ENCODE measurements at regions not wholly inside any gene's neighbourhood (a gene's known extent, or its start where the extent isn't known, plus 50 kb on each side); places are given as distances from the start of the nearest gene placed in this dataset.
"Not testable (repeated sequence)": the region's sequence is repeated elsewhere in the genome, so short reads cannot be mapped to it uniquely, and the experiment has no call there.

- H3K4me3 ChIP-seq (ENCODE audit: low read depth in 1 of 2, low read length in 2 of 2), result no peak overlapping the region
- H3K27me3 ChIP-seq (ENCODE audit: control insufficient read depth in 1 of 2, insufficient read depth in 2 of 2, low read length in 2 of 2), result no peaks in the 10 kb centered on the region
- H3K36me3 ChIP-seq (ENCODE audit: control insufficient read depth in 1 of 2, insufficient read depth in 2 of 2, low read length in 2 of 2), result no peaks in the 10 kb centered on the region
- H3K27ac ChIP-seq (ENCODE audit: low read depth, low read length), result no peak overlapping the region
- no peak overlapping the region for H3K9ac ChIP-seq (ENCODE audit: low read depth in 1 of 2, low read length in 2 of 2)
- no peaks in the 10 kb centered on the region for H3K4me1 ChIP-seq (ENCODE audit: control insufficient read depth in 1 of 2, insufficient read depth in 2 of 2, low read length in 2 of 2)
- H3K9me3 ChIP-seq (ENCODE audit: control insufficient read depth in 1 of 2, low read length in 2 of 2), result no peaks in the 10 kb centered on the region
Observed at GRCh38 chr4:155592179-155592937, 74.3 kb upstream of the GUCY1A1 start.

GRCh38 chr4:155591738-155592143 is 74.9 kb upstream of the GUCY1A1 start:
- no peak overlapping the region for H3K9ac ChIP-seq (ENCODE audit: low read depth in 1 of 2, low read length in 2 of 2)
- no peak overlapping the region for H3K4me3 ChIP-seq (ENCODE audit: low read depth in 1 of 2, low read length in 2 of 2)
- H3K9me3 ChIP-seq (ENCODE audit: control insufficient read depth in 1 of 2, low read length in 2 of 2), result no peaks in the 10 kb centered on the region
- no peaks in the 10 kb centered on the region for H3K36me3 ChIP-seq (ENCODE audit: control insufficient read depth in 1 of 2, insufficient read depth in 2 of 2, low read length in 2 of 2)
- no peaks in the 10 kb centered on the region for H3K4me1 ChIP-seq (ENCODE audit: control insufficient read depth in 1 of 2, insufficient read depth in 2 of 2, low read length in 2 of 2)
- no peaks in the 10 kb centered on the region for H3K27me3 ChIP-seq (ENCODE audit: control insufficient read depth in 1 of 2, insufficient read depth in 2 of 2, low read length in 2 of 2)
- H3K27ac ChIP-seq (ENCODE audit: low read depth, low read length), result no peak overlapping the region

GRCh38 chr4:155590796-155591585 is 75.7 kb upstream of the GUCY1A1 start:
- Histone ChIP-seq H3K36me3 (ENCODE audit: control insufficient read depth in 1 of 2, insufficient read depth in 2 of 2, low read length in 2 of 2) (no peaks in the 10 kb centered on the region), H3K4me3 (ENCODE audit: low read depth in 1 of 2, low read length in 2 of 2) (no peak overlapping the region), H3K27ac (ENCODE audit: low read depth, low read length) (no peak overlapping the region), H3K27me3 (ENCODE audit: control insufficient read depth in 1 of 2, insufficient read depth in 2 of 2, low read length in 2 of 2) (no peaks in the 10 kb centered on the region), H3K9ac (ENCODE audit: low read depth in 1 of 2, low read length in 2 of 2) (no peak overlapping the region), H3K9me3 (ENCODE audit: control insufficient read depth in 1 of 2, low read length in 2 of 2) (no peaks in the 10 kb centered on the region), H3K4me1 (ENCODE audit: control insufficient read depth in 1 of 2, insufficient read depth in 2 of 2, low read length in 2 of 2) (no peaks in the 10 kb centered on the region)

- no peak overlapping the region for H3K4me3 ChIP-seq (ENCODE audit: low read depth in 1 of 2, low read length in 2 of 2)
- H3K9ac ChIP-seq (ENCODE audit: low read depth in 1 of 2, low read length in 2 of 2), result no peak overlapping the region
- no peaks in the 10 kb centered on the region for H3K9me3 ChIP-seq (ENCODE audit: control insufficient read depth in 1 of 2, low read length in 2 of 2)
- no peaks in the 10 kb centered on the region for H3K36me3 ChIP-seq (ENCODE audit: control insufficient read depth in 1 of 2, insufficient read depth in 2 of 2, low read length in 2 of 2)
- no peak overlapping the region for H3K27ac ChIP-seq (ENCODE audit: low read depth, low read length)
- no peaks in the 10 kb centered on the region for H3K4me1 ChIP-seq (ENCODE audit: control insufficient read depth in 1 of 2, insufficient read depth in 2 of 2, low read length in 2 of 2)
- H3K27me3 ChIP-seq (ENCODE audit: control insufficient read depth in 1 of 2, insufficient read depth in 2 of 2, low read length in 2 of 2), result no peaks in the 10 kb centered on the region
Observed at GRCh38 chr4:155588437-155588836, 78.2 kb upstream of the GUCY1A1 start.

- H3K4me3 ChIP-seq (ENCODE audit: low read depth in 1 of 2, low read length in 2 of 2), result no peak overlapping the region
- no peaks in the 10 kb centered on the region for H3K36me3 ChIP-seq (ENCODE audit: control insufficient read depth in 1 of 2, insufficient read depth in 2 of 2, low read length in 2 of 2)
- no peak overlapping the region for H3K27ac ChIP-seq (ENCODE audit: low read depth, low read length)
- no peaks in the 10 kb centered on the region for H3K9me3 ChIP-seq (ENCODE audit: control insufficient read depth in 1 of 2, low read length in 2 of 2)
- peaks cover 4% of the 10 kb centered on the region in 2 donors for H3K4me1 ChIP-seq (ENCODE audit: control insufficient read depth in 1 of 2, insufficient read depth in 2 of 2, low read length in 2 of 2)
- no peaks in the 10 kb centered on the region for H3K27me3 ChIP-seq (ENCODE audit: control insufficient read depth in 1 of 2, insufficient read depth in 2 of 2, low read length in 2 of 2)
- no peak overlapping the region for H3K9ac ChIP-seq (ENCODE audit: low read depth in 1 of 2, low read length in 2 of 2)
Observed at GRCh38 chr4:155587766-155588165, 78.9 kb upstream of the GUCY1A1 start.

- Histone ChIP-seq H3K4me1 (ENCODE audit: control insufficient read depth in 1 of 2, insufficient read depth in 2 of 2, low read length in 2 of 2) (peaks cover 4% of the 10 kb centered on the region in 2 donors), H3K9ac (ENCODE audit: low read depth in 1 of 2, low read length in 2 of 2) (no peak overlapping the region), H3K27ac (ENCODE audit: low read depth, low read length) (no peak overlapping the region), H3K9me3 (ENCODE audit: control insufficient read depth in 1 of 2, low read length in 2 of 2) (no peaks in the 10 kb centered on the region), H3K27me3 (ENCODE audit: control insufficient read depth in 1 of 2, insufficient read depth in 2 of 2, low read length in 2 of 2) (no peaks in the 10 kb centered on the region), H3K36me3 (ENCODE audit: control insufficient read depth in 1 of 2, insufficient read depth in 2 of 2, low read length in 2 of 2) (no peaks in the 10 kb centered on the region), H3K4me3 (ENCODE audit: low read depth in 1 of 2, low read length in 2 of 2) (no peak overlapping the region)
Observed at GRCh38 chr4:155582971-155583437, 83.6 kb upstream of the GUCY1A1 start.

GRCh38 chr4:155582041-155582440 is 84.6 kb upstream of the GUCY1A1 start:
- no peaks in the 10 kb centered on the region for H3K36me3 ChIP-seq (ENCODE audit: control insufficient read depth in 1 of 2, insufficient read depth in 2 of 2, low read length in 2 of 2)
- no peak overlapping the region for H3K9ac ChIP-seq (ENCODE audit: low read depth in 1 of 2, low read length in 2 of 2)
- H3K4me3 ChIP-seq (ENCODE audit: low read depth in 1 of 2, low read length in 2 of 2), result no peak overlapping the region
- H3K27ac ChIP-seq (ENCODE audit: low read depth, low read length), result no peak overlapping the region
- no peaks in the 10 kb centered on the region for H3K27me3 ChIP-seq (ENCODE audit: control insufficient read depth in 1 of 2, insufficient read depth in 2 of 2, low read length in 2 of 2)
- H3K9me3 ChIP-seq (ENCODE audit: control insufficient read depth in 1 of 2, low read length in 2 of 2), result no peaks in the 10 kb centered on the region
- peaks cover 4% of the 10 kb centered on the region in 2 donors for H3K4me1 ChIP-seq (ENCODE audit: control insufficient read depth in 1 of 2, insufficient read depth in 2 of 2, low read length in 2 of 2)

GRCh38 chr4:155578726-155579370 is 87.8 kb upstream of the GUCY1A1 start:
- Histone ChIP-seq H3K9ac (ENCODE audit: low read depth in 1 of 2, low read length in 2 of 2) (no peak overlapping the region), H3K4me3 (ENCODE audit: low read depth in 1 of 2, low read length in 2 of 2) (no peak overlapping the region), H3K4me1 (ENCODE audit: control insufficient read depth in 1 of 2, insufficient read depth in 2 of 2, low read length in 2 of 2) (peaks cover 4% of the 10 kb centered on the region in 2 donors), H3K36me3 (ENCODE audit: control insufficient read depth in 1 of 2, insufficient read depth in 2 of 2, low read length in 2 of 2) (no peaks in the 10 kb centered on the region), H3K9me3 (ENCODE audit: control insufficient read depth in 1 of 2, low read length in 2 of 2) (no peaks in the 10 kb centered on the region), H3K27ac (ENCODE audit: low read depth, low read length) (no peak overlapping the region), H3K27me3 (ENCODE audit: control insufficient read depth in 1 of 2, insufficient read depth in 2 of 2, low read length in 2 of 2) (no peaks in the 10 kb centered on the region)

- no peak overlapping the region for H3K9ac ChIP-seq (ENCODE audit: low read depth in 1 of 2, low read length in 2 of 2)
- H3K9me3 ChIP-seq (ENCODE audit: control insufficient read depth in 1 of 2, low read length in 2 of 2), result no peaks in the 10 kb centered on the region
- H3K4me3 ChIP-seq (ENCODE audit: low read depth in 1 of 2, low read length in 2 of 2), result no peak overlapping the region
- no peaks in the 10 kb centered on the region for H3K27me3 ChIP-seq (ENCODE audit: control insufficient read depth in 1 of 2, insufficient read depth in 2 of 2, low read length in 2 of 2)
- peaks cover 3 to 4% of the 10 kb centered on the region in 2 donors for H3K4me1 ChIP-seq (ENCODE audit: control insufficient read depth in 1 of 2, insufficient read depth in 2 of 2, low read length in 2 of 2)
- no peaks in the 10 kb centered on the region for H3K36me3 ChIP-seq (ENCODE audit: control insufficient read depth in 1 of 2, insufficient read depth in 2 of 2, low read length in 2 of 2)
- no peak overlapping the region for H3K27ac ChIP-seq (ENCODE audit: low read depth, low read length)
Observed at GRCh38 chr4:155578219-155578618, 88.4 kb upstream of the GUCY1A1 start.

GRCh38 chr4:155574329-155574728 is 92.3 kb upstream of the GUCY1A1 start:
- H3K4me3 ChIP-seq (ENCODE audit: low read depth in 1 of 2, low read length in 2 of 2); H3K27me3 ChIP-seq (ENCODE audit: control insufficient read depth in 1 of 2, insufficient read depth in 2 of 2, low read length in 2 of 2); H3K9ac ChIP-seq (ENCODE audit: low read depth in 1 of 2, low read length in 2 of 2); H3K9me3 ChIP-seq (ENCODE audit: control insufficient read depth in 1 of 2, low read length in 2 of 2); H3K36me3 ChIP-seq (ENCODE audit: control insufficient read depth in 1 of 2, insufficient read depth in 2 of 2, low read length in 2 of 2); H3K27ac ChIP-seq (ENCODE audit: low read depth, low read length); H3K4me1 ChIP-seq (ENCODE audit: control insufficient read depth in 1 of 2, insufficient read depth in 2 of 2, low read length in 2 of 2): not testable (repeated sequence)

All from duodenal mucosa (tissue), 2 donors.